H1 (cell line): ENCODE measurements at regions not wholly inside any gene's neighbourhood (a gene's known extent, or its start where the extent isn't known, plus 50 kb on each side); places are given as distances from the start of the nearest gene placed in this dataset.
A peak's percentile ranks its signal among the peaks of the same experiment; 100 is the strongest.

Experiments
- CTCF ChIA-PET: fragments of 300-600 bp; sonication (Branson Sonifier 250); formaldehyde crosslinking; loops from one replicate; lab custom pipeline; 2021; ENCODE audit not compliant: partially characterized antibody; lab: Charles Lee
- POLR2A ChIA-PET: fragments of 300-600 bp; sonication (Branson Sonifier 250); formaldehyde crosslinking; loops from one replicate; lab custom pipeline; 2021; ENCODE audit warnings: inconsistent platforms; ENCODE audit not compliant: partially characterized antibody; lab: Charles Lee
- DNase-seq, 2 experiments: peaks; one replicate each; pipeline versions ENCODE4 v3.0.0 to v3.0.0-alpha.2; 2010 to 2022; ENCODE audit warnings: low spot score in 2 of 2, low read depth in 1 of 2, mixed read lengths in 1 of 2
- FAIRE-seq: peaks from 2 replicates; lab custom pipeline; 2011; peaks lifted over from hg19 to GRCh38; lab: Jason Lieb, UNC
- H2AFZ ChIP-seq: 2 replicates; pipeline ENCODE4 v1.8.1; 2012; ENCODE audit warnings: low read length, inconsistent platforms
- H2AK5ac ChIP-seq: 2 replicates; pipeline ENCODE4 v1.6.1; 2013; ENCODE audit warnings: low read depth, low read length
- H2BK120ac ChIP-seq: replicated peaks from 2 replicates; pipeline ENCODE3; 2013; ENCODE audit warnings: low read depth, low read length, inconsistent platforms
- H2BK12ac ChIP-seq: 2 replicates; pipeline ENCODE4 v1.6.1; 2013; ENCODE audit warnings: low read depth, low read length
- H2BK15ac ChIP-seq: 2 replicates; pipeline ENCODE4 v1.6.1; 2013; ENCODE audit warnings: low read length
- H2BK20ac ChIP-seq: 2 replicates; pipeline ENCODE4 v1.6.1; 2013; ENCODE audit warnings: low read length
- H2BK5ac ChIP-seq: 2 replicates; pipeline ENCODE4 v1.6.1; 2013; ENCODE audit warnings: low read depth, low read length
- H3K14ac ChIP-seq: 2 replicates; pipeline ENCODE4 v1.6.1; 2013; ENCODE audit warnings: inconsistent platforms; ENCODE audit not compliant: insufficient read length
- H3K18ac ChIP-seq: 2 replicates; pipeline ENCODE4 v1.6.1; 2013; ENCODE audit warnings: low read length; ENCODE audit errors: extremely low read depth
- H3K23ac ChIP-seq: 2 replicates; pipeline ENCODE4 v1.6.1; 2013; ENCODE audit warnings: inconsistent platforms; ENCODE audit not compliant: insufficient read length
- H3K23me2 ChIP-seq: 2 replicates; pipeline ENCODE4 v1.6.1; 2013; ENCODE audit warnings: low read depth, low read length
- H3K27ac ChIP-seq: 2 replicates; pipeline ENCODE4 v1.6.1; 2011; ENCODE audit warnings: low read depth, low read length, inconsistent platforms
- H3K27me3 ChIP-seq, 4 experiments: replicated peaks in 1 of 4; 1 replicate in 1 of 4; 2 replicates in 3 of 4; pipeline versions ENCODE4 v1.6.1 to v1.8.1; 2011 to 2013; ENCODE audit warnings: low read length in 3 of 4, mild to moderate bottlenecking in 3 of 4, inconsistent platforms in 2 of 4, mixed read lengths in 2 of 4, moderate library complexity in 1 of 4; ENCODE audit not compliant: control insufficient read depth in 3 of 4, insufficient read depth in 3 of 4; ENCODE audit errors: extremely low read depth in 1 of 4
- H3K36me3 ChIP-seq, 4 experiments: 2 replicates each; pipeline versions ENCODE4 v1.6.1 to v1.8.1; 2011 to 2013; ENCODE audit warnings: mild to moderate bottlenecking in 4 of 4, low read length in 3 of 4, moderate library complexity in 2 of 4, control low read depth in 1 of 4, inconsistent platforms in 1 of 4; ENCODE audit not compliant: insufficient read depth in 4 of 4, control insufficient read depth in 2 of 4
- H3K4ac ChIP-seq: replicated peaks from 2 replicates; pipeline ENCODE3; 2013; ENCODE audit warnings: low read length, low read depth, mixed read lengths, inconsistent platforms; ENCODE audit not compliant: insufficient read length
- H3K4me1 ChIP-seq, 4 experiments: replicated peaks in 1 of 4; 1 replicate in 1 of 4; 2 replicates in 3 of 4; pipeline versions ENCODE4 v1.6.1 to v1.8.1; 2011 to 2013; ENCODE audit warnings: low read length in 3 of 4, inconsistent platforms in 2 of 4, mixed read lengths in 1 of 4; ENCODE audit not compliant: insufficient read depth in 4 of 4, control insufficient read depth in 3 of 4
- H3K4me2 ChIP-seq, 2 experiments: 2 replicates each; pipeline versions ENCODE4 v1.6.1 to v1.8.1; 2011 to 2013; ENCODE audit warnings: low read depth in 2 of 2, low read length in 2 of 2, control low read depth in 1 of 2, inconsistent platforms in 1 of 2, mild to moderate bottlenecking in 1 of 2; ENCODE audit not compliant: insufficient read depth in 1 of 2
- H3K4me3 ChIP-seq, 4 experiments: fragments of 200-600, 300-600 bp in 1 of 4; sonication (generic), shearing (Covaris generic), sonication (Bioruptor Twin) in 1 of 4; 2 replicates each; pipeline versions ENCODE4 v1.5.1 to v1.8.1; 2011 to 2016; ENCODE audit warnings: low read length in 4 of 4, low read depth in 3 of 4, control low read depth in 2 of 4, inconsistent platforms in 2 of 4, mild to moderate bottlenecking in 2 of 4, mixed read lengths in 1 of 4, moderate library complexity in 1 of 4; ENCODE audit not compliant: insufficient read depth in 2 of 4; ENCODE audit errors: extremely low read depth in 1 of 4
- H3K56ac ChIP-seq: replicated peaks from 2 replicates; pipeline ENCODE3; 2013; ENCODE audit warnings: low read depth, mild to moderate bottlenecking, mixed read lengths, low read length, inconsistent platforms; ENCODE audit not compliant: insufficient read length
- H3K79me1 ChIP-seq: 2 replicates; pipeline ENCODE4 v1.6.1; 2013; ENCODE audit warnings: low read depth, low read length, control low read depth
- H3K79me2 ChIP-seq, 2 experiments: 2 replicates each; pipeline versions ENCODE4 v1.6.1 to v1.8.1; 2012 to 2013; ENCODE audit warnings: low read length in 2 of 2, mild to moderate bottlenecking in 2 of 2, inconsistent platforms in 1 of 2; ENCODE audit not compliant: insufficient read depth in 2 of 2, control insufficient read depth in 1 of 2
- H3K9ac ChIP-seq, 4 experiments: replicated peaks in 1 of 4; 1 replicate in 1 of 4; 2 replicates in 3 of 4; pipeline versions ENCODE4 v1.6.1 to v1.8.1; 2011 to 2013; ENCODE audit warnings: low read depth in 3 of 4, low read length in 3 of 4, control low read depth in 2 of 4, mild to moderate bottlenecking in 2 of 4, moderate library complexity in 2 of 4, inconsistent platforms in 1 of 4; ENCODE audit errors: extremely low read depth in 1 of 4
- H3K9me3 ChIP-seq, 2 experiments: 2 replicates each; pipeline versions ENCODE4 v1.6.1 to v1.8.1; 2012 to 2013; ENCODE audit warnings: mild to moderate bottlenecking in 2 of 2, moderate library complexity in 2 of 2, control low read depth in 1 of 2, inconsistent platforms in 1 of 2, low read depth in 1 of 2, low read length in 1 of 2, mixed read lengths in 1 of 2; ENCODE audit not compliant: insufficient read depth in 2 of 2
- H4K20me1 ChIP-seq, 2 experiments: replicated peaks in 1 of 2; 2 replicates each; pipeline versions ENCODE3 to v1.8.1; 2011 to 2013; ENCODE audit warnings: inconsistent platforms in 2 of 2, low read length in 2 of 2, mild to moderate bottlenecking in 1 of 2; ENCODE audit not compliant: insufficient read depth in 2 of 2, control insufficient read depth in 1 of 2
- H4K5ac ChIP-seq: 2 replicates; pipeline ENCODE4 v1.6.1; 2013; ENCODE audit warnings: low read length, low read depth, mixed read lengths, inconsistent platforms; ENCODE audit not compliant: insufficient read length
- H4K8ac ChIP-seq: 2 replicates; pipeline ENCODE4 v1.8.0; 2013; ENCODE audit warnings: mild to moderate bottlenecking, moderate library complexity, low read length, inconsistent platforms; ENCODE audit not compliant: insufficient read depth; ENCODE audit errors: extremely low read depth
- H4K91ac ChIP-seq: replicated peaks from 2 replicates; pipeline ENCODE3; 2013; ENCODE audit warnings: low read length, mixed read lengths, inconsistent platforms; ENCODE audit not compliant: insufficient read length
- BACH1 ChIP-seq: IDR thresholded peaks from 2 replicates; pipeline ENCODE4 v1.6.1; 2012; ENCODE audit warnings: low read length, improper control_type of control experiment
- CBX5 ChIP-seq: fragments of 300-800, 300-1000 bp; sonication (generic); IDR thresholded peaks from 2 replicates; pipeline ENCODE4 v1.7.1; 2016; ENCODE audit warnings: antibody characterized with exemption, low read length, low read depth
- CEBPB ChIP-seq: IDR thresholded peaks from 2 replicates; pipeline ENCODE4 v1.6.1; 2012; ENCODE audit warnings: low read depth, low read length
- CREB1 ChIP-seq: IDR thresholded peaks from 2 replicates; pipeline ENCODE4 v1.6.1; 2012; ENCODE audit warnings: inconsistent platforms
- E2F6 ChIP-seq: IDR thresholded peaks from 2 replicates; pipeline ENCODE4 v1.6.1; 2012; ENCODE audit warnings: inconsistent platforms
- GTF2F1 ChIP-seq: IDR thresholded peaks from 2 replicates; pipeline ENCODE4 v1.6.1; 2012; ENCODE audit warnings: low read depth, low read length, improper control_type of control experiment, borderline replicate concordance
- NRF1 ChIP-seq: IDR thresholded peaks from 2 replicates; pipeline ENCODE4 v1.6.1; 2011; ENCODE audit warnings: mild to moderate bottlenecking, low read depth, low read length, improper control_type of control experiment
- PHF8 ChIP-seq: fragments of 200-600 bp; sonication (generic); conservative IDR thresholded peaks from 2 replicates; pipeline ENCODE4 v1.7.1; 2012; ENCODE audit warnings: low read depth, mild to moderate bottlenecking, inconsistent platforms, low read length, moderate library complexity
- RBBP5 ChIP-seq: IDR thresholded peaks from 2 replicates; pipeline ENCODE4 v1.7.1; 2012; ENCODE audit warnings: low read depth, mild to moderate bottlenecking, inconsistent platforms, low read length, moderate library complexity, borderline replicate concordance
- RFX5 ChIP-seq: IDR thresholded peaks from 2 replicates; pipeline ENCODE4 v1.6.1; 2011; ENCODE audit warnings: low read depth, low read length, improper control_type of control experiment, borderline replicate concordance
- SP2 ChIP-seq: IDR thresholded peaks from 2 replicates; pipeline ENCODE4 v1.6.1; 2012; ENCODE audit warnings: mild to moderate bottlenecking, low read length, inconsistent platforms
- TAF1 ChIP-seq: IDR thresholded peaks from 2 replicates; pipeline ENCODE4 v1.6.1; 2011; ENCODE audit warnings: mild to moderate bottlenecking, low read depth, low read length
- USF2 ChIP-seq: IDR thresholded peaks from 2 replicates; pipeline ENCODE4 v1.6.1; 2011; ENCODE audit warnings: low read length, improper control_type of control experiment
- WGBS, 2 experiments: shearing (Covaris generic) in 1 of 2; methylation state at CpG; one replicate each; pipeline versions ENCODE4 v1.1.6 to v1.1.7; 2013 to 2015; ENCODE audit warnings: low lambda C conversion rate in 2 of 2, mixed read lengths in 2 of 2, inconsistent platforms in 1 of 2, low coverage in 1 of 2, missing lambda C conversion rate in 1 of 2; ENCODE audit not compliant: insufficient replicate concordance in 2 of 2, insufficient coverage in 1 of 2, insufficient read length in 1 of 2; ENCODE audit errors: extremely low coverage in 1 of 2, missing lambda C conversion rate in 1 of 2; 5-methylcytosine and 5-hydroxymethylcytosine counted together
- TF ChIP-seq, protein P1 (sequence below): IDR thresholded peaks from 2 replicates; pipeline ENCODE4 v1.6.1; 2012; ENCODE audit warnings: inconsistent platforms

DNA sequence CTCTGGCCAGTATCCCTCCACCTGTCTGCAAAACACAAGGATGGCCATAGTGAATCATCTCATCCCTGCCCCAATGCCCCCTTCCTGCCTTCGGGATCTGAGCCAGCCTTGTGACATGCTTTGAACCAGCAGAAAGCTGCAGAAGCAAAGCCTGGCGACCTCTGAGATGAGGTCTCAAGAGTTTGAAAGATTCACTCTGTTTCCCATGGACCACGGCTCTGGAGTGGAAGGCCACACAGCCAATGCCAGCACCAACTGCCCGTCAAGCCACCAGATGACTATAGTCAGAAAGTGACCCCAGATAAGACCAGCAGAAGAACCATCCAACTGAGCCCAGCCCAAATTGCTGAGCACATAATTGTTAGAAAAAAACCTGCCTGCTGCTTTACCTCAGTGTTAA lies 193.9 kb upstream of the PPP2R2D start:
- Histone ChIP-seq H3K27ac (no peak overlapping the region), H3K9me3 (peaks cover 7 to 8% of the 10 kb centered on the region in 2 experiments; a peak in 3 of 4 replicates), H3K4ac (no peak overlapping the region), H2AFZ (no peak overlapping the region), H4K5ac (no peak overlapping the region), H2AK5ac (no peak overlapping the region), H3K14ac (no peak overlapping the region), H3K23me2 (peaks cover 6% of the 10 kb centered on the region; the same call in 1 of the 2 replicates), H3K4me2 (no peak overlapping the region), H3K56ac (no peak overlapping the region), H3K36me3 (no peaks in the 10 kb centered on the region), H3K18ac (no peak overlapping the region), H2BK20ac (no peak overlapping the region), H3K79me2 (no peaks in the 10 kb centered on the region), H2BK120ac (no peak overlapping the region), H4K8ac (0 out of 2 replicates have a peak overlapping the region, but pooled peaks have one; percentile 31), H3K4me3 (no peak overlapping the region), H2BK5ac (no peak overlapping the region), H4K20me1 (no peaks in the 10 kb centered on the region), H3K23ac (no peak overlapping the region), H3K27me3 (no peaks in the 10 kb centered on the region), H3K4me1 (no peaks in the 10 kb centered on the region; a peak in 1 of 7 replicates), H2BK12ac (no peak overlapping the region), H3K9ac (no peak overlapping the region), H3K79me1 (no peaks in the 10 kb centered on the region), H2BK15ac (no peak overlapping the region), H4K91ac (no peak overlapping the region)
- 86% methylated on average over 4 of the region's 4 CpGs; no CpG with 5 or more reads in 1 of the 2 experiments for whole genome bisulfite sequencing, 2 experiments
- FAIRE-seq (no peak), DNase-seq (no peak)
- POLR2A ChIA-PET = no interaction called here
- CTCF ChIA-PET = interaction anchor here (0.7 kb wide), 1 partner anchor 133 kb away, joined by 3 read pairs; no protein-coding TSS in a partner anchor
- no peak for TF ChIP-seq SP2
- TF ChIP-seq GTF2F1 = no peak
- TF ChIP-seq CREB1 = no peak
- no peak for TF ChIP-seq TAF1
- TF ChIP-seq BACH1 = no peak
- no peak for TF ChIP-seq NRF1
- TF ChIP-seq, protein P1, sequence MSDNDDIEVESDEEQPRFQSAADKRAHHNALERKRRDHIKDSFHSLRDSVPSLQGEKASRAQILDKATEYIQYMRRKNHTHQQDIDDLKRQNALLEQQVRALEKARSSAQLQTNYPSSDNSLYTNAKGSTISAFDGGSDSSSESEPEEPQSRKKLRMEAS = no peak
- no peak for TF ChIP-seq PHF8
- TF ChIP-seq RFX5 = no peak
- TF ChIP-seq USF2 = no peak
- no peak for TF ChIP-seq E2F6
- no peak for TF ChIP-seq CBX5
- no peak for TF ChIP-seq RBBP5
- no peak for TF ChIP-seq CEBPB
